ENCODE measurements at regions not wholly inside any gene's neighbourhood (a gene's known extent, or its start where the extent isn't known, plus 50 kb on each side); places are given as distances from the start of the nearest gene placed in this dataset.
"Not testable (repeated sequence)": the region's sequence is repeated elsewhere in the genome, so short reads cannot be mapped to it uniquely, and the experiment has no call there.

DNA sequence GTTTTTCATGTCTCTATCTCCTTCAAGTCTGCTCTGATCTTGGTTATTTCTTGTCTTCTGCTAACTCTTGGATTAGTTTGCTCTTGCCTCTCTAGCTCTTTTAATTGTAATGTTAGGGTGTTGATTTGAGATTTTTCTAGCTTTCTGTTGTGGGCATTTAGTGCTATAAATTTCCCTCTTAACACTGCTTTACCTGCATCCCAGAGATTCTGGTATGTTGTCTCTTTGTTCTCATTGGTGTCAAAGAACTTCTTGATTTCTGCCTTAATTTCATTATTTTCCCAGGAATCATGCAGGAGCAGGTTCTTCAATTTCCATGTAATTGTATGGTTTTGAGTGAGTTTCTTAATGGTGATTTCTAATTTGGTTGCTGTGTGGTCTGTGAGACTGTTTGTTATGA is 128.5 kb upstream of the ZNF267 start:
- DNase-seq: not testable (repeated sequence)

- DNase-seq: no peak
Observed at GRCh38 chr16:31745900-31746299, 127.7 kb upstream of the ZNF267 start.

DNA sequence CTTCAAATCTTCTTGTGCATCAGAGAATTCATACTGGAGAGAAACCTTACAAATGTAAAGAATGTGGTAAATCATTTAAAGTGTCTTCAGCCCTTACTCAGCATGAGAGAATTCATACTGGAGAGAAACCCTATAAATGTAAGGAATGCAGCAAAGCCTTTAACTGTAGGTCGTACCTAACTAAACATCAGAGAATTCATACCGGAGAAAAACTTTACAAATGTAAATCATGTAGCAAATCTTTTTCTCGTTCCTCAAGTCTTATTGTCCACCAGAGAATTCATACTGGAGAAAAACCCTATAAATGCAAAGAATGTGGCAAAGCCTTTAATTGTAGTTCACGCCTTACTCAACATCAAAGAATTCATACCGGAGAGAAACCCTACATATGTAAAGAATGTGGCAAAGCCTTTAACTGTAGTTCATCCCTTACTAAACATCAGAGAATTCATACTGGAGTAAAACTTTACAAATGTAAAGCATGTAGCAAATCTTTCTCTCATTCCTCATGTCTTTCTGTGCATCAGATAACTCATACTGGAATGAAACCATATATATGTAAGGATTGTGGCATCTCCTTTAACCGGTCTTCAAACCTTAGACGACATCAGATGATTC is 118.5 kb upstream of the ZNF267 start:
- no peak for DNase-seq

- DNase-seq: no peak
Observed at GRCh38 chr16:31764103-31764502, 109.5 kb upstream of the ZNF267 start.

DNA sequence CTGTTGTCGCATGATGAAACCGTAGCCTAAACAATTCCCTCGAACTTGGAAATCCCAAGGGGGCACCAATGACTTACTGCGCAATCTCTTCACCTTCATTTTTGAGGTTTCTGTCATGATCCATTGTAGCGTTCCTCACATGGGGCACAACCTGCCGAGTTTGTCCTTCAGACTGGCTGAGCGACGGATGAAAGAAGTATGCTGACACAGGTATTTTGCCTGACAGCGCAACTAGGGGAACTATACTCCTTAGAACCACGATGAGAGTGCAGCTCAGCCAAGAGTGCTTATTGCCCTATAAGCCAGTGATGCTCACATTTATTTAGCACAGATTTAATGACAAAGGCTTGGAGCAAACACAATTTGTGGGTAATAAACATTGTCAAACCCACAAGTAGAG is 106.3 kb upstream of the ZNF267 start:
- no peak for DNase-seq

DNA sequence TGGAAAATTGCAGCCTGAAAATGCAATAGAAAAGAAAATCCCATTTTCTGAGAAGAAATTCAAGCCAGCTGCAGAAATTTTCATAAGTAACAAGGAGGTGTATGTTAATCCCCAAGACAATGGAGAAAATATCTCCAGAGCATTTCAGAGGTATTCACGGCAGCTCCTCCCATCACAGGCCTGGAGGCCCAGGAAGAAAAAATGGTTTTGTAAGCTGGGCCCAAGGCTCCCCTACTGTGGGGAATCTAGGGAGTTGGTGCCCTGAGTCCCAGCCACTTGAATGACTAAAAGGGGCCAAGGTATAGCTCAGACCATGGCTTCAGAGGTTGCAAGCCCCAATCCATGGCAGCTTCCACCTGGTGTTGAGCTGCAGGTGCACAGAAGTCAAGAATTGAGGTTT is 93.3 kb upstream of the ZNF267 start:
- no peak for DNase-seq

- DNase-seq: no peak
Observed at GRCh38 chr16:31785126-31785525, 88.5 kb upstream of the ZNF267 start.

- DNase-seq: no peak
Observed at GRCh38 chr16:31807086-31807485, 66.5 kb upstream of the ZNF267 start.

- DNase-seq: no peak
Observed at GRCh38 chr16:31810863-31811262, 62.7 kb upstream of the ZNF267 start.

DNA sequence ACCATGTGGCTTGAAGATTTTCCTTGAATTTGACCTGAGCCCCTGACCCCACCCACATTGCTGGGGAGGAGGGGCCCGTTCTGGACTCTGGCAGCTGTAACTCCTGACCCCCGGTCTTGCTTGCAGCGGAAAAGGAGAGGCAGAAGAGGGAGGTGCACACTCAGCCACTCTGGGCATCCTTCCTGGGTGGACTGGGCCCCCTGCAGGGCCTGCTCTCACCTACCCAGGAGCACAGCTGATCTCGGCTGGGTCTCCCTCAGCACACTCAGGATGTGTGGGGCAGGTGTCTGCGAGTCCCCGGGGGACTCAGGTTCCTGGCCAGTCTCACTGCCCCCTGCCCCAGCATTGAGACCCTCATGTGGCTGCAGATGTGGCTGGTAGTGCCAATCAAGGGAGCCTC is 57.5 kb upstream of the ZNF267 start:
- DNase-seq: not testable (repeated sequence)

GRCh38 chr16:31819386-31819785 is 54.2 kb upstream of the ZNF267 start:
- no peak for DNase-seq

GRCh38 chr16:31819948-31820347 is 53.7 kb upstream of the ZNF267 start:
- DNase-seq: no peak

Measured in muscle of arm (tissue), 1 donor.